ENCODE measurements at regions not wholly inside any gene's neighbourhood (a gene's known extent, or its start where the extent isn't known, plus 50 kb on each side); places are given as distances from the start of the nearest gene placed in this dataset.
"Not testable (repeated sequence)": the region's sequence is repeated elsewhere in the genome, so short reads cannot be mapped to it uniquely, and the experiment has no call there.

DNA sequence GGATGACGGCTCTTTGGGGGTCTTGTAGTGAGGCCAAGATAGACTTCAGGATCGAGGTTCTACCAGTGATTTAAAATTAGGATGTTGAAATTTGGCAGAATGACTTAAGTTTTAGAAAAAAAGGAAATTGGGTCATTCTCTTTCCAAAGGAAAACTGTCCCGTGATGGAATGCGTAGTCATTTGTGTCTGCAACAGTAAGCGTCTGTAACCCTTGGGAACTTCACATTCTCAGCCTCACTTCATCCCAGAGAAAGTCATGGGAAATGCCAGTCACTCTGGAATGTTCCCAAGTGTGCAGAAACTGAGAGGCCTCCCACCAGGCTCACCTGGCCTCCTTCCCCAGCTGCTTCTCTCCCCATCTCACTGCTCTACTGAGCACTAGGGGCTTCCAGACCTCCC is 5441.4 kb upstream of the TPTE start:
- H3K4me3 Mint-ChIP-seq; DNase-seq; H3K27me3 Mint-ChIP-seq; H3K36me3 Mint-ChIP-seq; H3K4me1 Mint-ChIP-seq; POLR2A ChIA-PET; H3K27ac Mint-ChIP-seq; H3K9me3 Mint-ChIP-seq; ATAC-seq (ENCODE audit: low read depth): not testable (repeated sequence)

DNA sequence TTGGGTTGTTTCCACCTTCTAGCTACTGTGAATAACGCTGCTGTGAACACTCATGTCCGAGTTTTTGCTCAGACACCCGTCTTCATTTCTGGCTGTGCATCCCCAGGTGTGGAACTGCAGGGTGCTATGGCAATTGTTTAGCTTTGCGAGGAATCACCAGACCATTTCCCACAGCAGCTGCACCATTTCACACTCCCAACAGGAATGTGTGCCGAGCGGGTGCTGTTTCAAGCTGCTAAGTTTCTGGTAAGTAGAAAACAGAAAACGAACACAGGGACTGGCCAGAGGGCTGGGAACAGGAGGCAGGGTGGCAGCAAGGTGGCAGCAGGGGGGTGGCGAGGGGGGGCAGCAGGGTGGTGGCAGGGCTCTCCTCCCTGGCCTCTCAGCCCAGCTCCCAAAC is 5437.1 kb upstream of the TPTE start:
- H3K9me3 Mint-ChIP-seq; ATAC-seq (ENCODE audit: low read depth); DNase-seq; H3K4me1 Mint-ChIP-seq; POLR2A ChIA-PET; H3K27me3 Mint-ChIP-seq; H3K4me3 Mint-ChIP-seq; H3K36me3 Mint-ChIP-seq; H3K27ac Mint-ChIP-seq: not testable (repeated sequence)

DNA sequence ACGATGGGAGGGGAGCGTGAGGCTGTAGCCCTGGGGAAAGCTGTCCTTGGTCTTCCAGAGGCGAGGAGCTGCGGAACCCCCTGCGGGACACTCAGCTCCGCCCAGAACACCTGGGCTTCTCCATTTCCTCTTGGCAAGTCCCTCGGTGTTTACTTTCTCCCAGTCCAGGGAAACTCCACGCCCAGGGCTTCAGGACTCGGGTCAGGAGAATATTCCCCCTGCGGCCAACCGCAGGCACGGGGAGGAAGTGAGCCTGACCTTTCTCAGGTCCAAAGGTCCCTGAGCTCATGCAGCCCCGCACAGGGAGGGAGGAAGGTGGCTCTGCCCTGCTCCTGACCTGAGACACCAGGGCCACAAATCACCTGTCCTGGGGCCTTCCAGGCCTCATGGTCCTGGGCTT is 5435.9 kb upstream of the TPTE start:
- DNase-seq; H3K9me3 Mint-ChIP-seq; POLR2A ChIA-PET; H3K4me3 Mint-ChIP-seq; ATAC-seq (ENCODE audit: low read depth); H3K27ac Mint-ChIP-seq; H3K36me3 Mint-ChIP-seq; H3K4me1 Mint-ChIP-seq; H3K27me3 Mint-ChIP-seq: not testable (repeated sequence)

DNA sequence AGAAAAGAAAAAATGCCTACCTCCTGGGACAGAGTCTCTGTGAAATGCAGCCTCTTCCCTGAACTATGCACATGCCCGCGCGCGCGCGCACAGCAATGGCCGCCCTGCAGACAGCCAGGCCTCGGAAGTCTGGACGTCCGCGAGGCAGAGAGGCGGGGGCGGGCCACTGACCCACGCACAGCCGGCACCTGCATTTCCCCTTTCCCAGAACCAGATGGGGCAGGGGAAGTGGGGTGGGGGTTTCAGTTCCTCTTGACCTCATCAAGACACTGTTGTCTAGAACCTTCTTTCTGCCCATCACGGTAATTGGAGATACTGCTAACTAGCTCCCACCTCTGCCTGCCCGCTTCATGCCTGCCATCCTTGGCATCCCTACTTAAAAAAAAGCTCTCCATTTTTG is 5435.0 kb upstream of the TPTE start:
- H3K36me3 Mint-ChIP-seq; H3K27me3 Mint-ChIP-seq; POLR2A ChIA-PET; DNase-seq; H3K4me1 Mint-ChIP-seq; H3K9me3 Mint-ChIP-seq; H3K27ac Mint-ChIP-seq; H3K4me3 Mint-ChIP-seq; ATAC-seq (ENCODE audit: low read depth): not testable (repeated sequence)

DNA sequence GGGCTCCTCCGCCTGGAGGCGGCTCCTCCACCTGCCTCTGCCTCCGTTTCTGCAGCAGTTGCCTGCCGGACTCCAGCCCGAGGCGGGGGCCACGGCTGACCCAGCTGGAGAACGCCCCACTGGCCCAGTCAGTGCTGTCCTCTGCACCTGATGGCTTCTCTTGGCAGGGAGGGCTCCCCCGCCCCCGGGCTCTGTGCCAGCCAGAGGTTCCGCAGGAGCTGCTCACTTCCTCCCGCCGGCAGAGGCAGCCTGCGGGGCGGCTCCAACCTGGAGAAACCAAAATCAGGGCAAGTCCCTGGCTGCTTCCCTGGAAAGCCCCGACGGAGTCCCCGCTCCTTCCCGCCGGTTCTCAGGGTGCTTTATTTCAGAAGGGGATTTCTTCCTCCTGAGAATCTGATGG is 5432.6 kb upstream of the TPTE start:
- H3K4me1 Mint-ChIP-seq; H3K4me3 Mint-ChIP-seq; H3K9me3 Mint-ChIP-seq; DNase-seq; H3K36me3 Mint-ChIP-seq; ATAC-seq (ENCODE audit: low read depth); H3K27me3 Mint-ChIP-seq; H3K27ac Mint-ChIP-seq; POLR2A ChIA-PET: not testable (repeated sequence)

DNA sequence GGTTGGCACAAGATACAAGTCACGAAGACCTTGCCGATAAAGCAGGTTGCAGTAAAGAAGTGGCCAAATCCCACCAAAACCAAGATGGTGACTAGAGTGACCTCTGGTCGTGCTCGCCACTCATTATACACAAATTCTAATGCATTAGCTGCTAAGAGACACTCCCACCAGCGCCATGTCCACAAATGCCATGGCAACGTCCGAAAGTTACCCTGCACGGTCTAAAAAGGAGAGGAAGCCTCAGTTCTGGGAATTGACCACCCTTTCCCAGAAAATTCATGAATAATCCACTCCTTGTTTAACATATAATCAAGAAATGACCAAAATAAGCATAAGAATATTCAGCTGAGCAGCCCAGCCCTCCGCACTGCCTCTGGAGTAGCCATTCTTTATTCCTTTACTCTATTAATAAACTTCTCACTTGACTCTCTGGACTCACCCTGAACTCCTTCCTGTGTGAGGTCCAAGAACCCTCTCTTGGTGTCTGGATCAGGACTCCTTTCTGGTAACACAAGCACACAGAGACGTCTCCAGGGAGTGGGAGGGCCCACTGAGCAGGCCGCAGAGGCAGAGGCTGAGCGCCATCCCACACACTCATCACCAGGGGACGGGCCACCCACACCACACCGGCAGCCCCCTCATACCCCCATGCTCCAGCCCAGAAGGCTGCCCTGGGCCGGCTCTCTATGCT is 5431.8 kb upstream of the TPTE start:
- H3K27ac Mint-ChIP-seq; H3K27me3 Mint-ChIP-seq; DNase-seq; H3K9me3 Mint-ChIP-seq; ATAC-seq (ENCODE audit: low read depth); H3K4me3 Mint-ChIP-seq; POLR2A ChIA-PET; H3K36me3 Mint-ChIP-seq; H3K4me1 Mint-ChIP-seq: not testable (repeated sequence)

DNA sequence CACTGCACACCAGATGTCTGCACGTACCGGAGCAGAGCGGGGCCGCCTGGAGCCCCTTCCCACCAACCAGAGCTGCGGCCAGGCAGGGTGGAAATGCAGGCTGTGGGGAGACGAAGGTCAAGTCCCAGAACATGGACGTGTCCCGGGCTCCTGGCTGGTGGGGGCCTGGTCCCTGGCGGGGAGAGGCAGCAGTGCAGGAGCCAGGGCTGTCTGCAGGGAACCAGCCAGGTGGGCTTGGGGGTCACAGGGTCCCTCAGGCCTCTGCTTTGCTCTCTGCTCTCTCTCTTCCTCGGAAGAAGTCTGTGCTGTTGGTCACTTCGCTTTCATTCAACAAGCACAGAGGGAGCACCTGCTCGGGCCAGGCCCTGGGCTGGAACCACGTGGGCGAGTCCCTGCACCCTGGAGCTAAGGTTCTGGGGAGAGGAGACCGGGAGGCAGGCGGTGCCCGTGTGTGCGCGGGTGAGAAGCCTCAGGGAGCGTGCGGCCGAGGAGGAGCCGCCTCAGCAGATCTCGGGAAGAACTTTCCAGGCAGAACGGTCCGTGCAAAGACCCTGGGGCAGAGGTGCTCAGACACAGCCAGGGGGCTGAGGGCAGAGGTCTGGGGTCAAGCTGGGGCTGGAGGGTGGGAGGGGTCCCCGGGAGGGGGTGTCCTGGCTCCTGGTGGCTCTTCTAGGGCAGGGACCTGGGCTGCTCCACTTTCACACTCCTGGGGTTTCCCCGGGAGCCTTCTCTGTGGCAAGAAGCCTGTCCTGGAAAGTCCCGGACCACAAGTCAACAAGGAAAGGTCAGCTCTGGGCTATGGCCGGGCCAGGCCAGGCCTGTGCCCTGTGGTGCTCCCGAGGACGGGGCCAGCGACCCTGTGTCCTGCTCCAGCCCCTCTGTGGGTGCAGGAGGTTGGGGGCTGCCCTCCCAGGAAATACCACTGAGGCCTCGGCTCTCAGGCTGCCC is 5431.0 kb upstream of the TPTE start:
- H3K36me3 Mint-ChIP-seq; H3K9me3 Mint-ChIP-seq; H3K27ac Mint-ChIP-seq; ATAC-seq (ENCODE audit: low read depth); H3K4me1 Mint-ChIP-seq; H3K27me3 Mint-ChIP-seq; DNase-seq; POLR2A ChIA-PET; H3K4me3 Mint-ChIP-seq: not testable (repeated sequence)

DNA sequence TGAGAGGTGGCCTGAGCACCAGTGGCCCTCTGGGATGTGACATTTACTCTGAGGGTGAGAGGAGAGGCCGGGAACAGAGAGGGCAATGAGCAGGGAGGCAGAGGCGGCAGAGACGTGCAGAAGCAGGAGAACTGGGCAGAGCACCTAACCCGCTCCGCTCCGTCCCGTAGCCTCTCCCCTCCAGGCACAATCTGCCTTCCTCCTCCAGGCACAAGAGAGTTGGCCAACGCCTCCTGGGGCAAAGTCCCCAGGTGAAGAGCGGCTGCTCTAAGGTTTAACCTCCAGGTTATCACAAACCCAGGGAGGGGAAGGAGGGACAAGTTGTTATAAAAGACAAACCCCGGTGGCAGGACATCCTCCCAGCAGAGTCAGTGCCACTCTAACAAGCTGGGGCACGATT is 5430.1 kb upstream of the TPTE start:
- not testable (repeated sequence) for H3K4me1 Mint-ChIP-seq

DNA sequence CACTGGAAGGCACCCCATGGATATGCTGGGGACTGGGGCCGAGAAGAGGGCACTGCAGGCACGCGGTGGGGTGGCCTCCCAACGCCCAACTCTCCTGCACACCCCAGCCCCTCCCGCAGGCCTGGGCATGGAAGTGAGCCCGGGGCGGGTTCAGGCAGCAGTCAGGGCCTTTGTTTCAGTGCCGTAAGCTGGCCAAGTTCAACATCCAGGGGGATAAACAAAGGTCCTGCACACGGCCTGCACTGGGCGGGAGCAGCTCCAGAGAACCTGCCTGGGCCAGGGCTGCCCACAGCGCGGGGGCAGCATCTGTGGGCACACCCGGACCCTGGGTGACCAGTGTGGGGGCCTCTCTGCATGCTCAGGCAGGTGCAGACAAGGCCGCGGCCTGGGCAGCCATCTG is 5425.8 kb upstream of the TPTE start:
- POLR2A ChIA-PET; H3K27me3 Mint-ChIP-seq; H3K36me3 Mint-ChIP-seq; H3K9me3 Mint-ChIP-seq; H3K4me3 Mint-ChIP-seq; ATAC-seq (ENCODE audit: low read depth); H3K27ac Mint-ChIP-seq; DNase-seq; H3K4me1 Mint-ChIP-seq: not testable (repeated sequence)

More for the DNA sequence above, 5430.1 kb upstream of the TPTE start:
- H3K27me3 Mint-ChIP-seq; H3K9me3 Mint-ChIP-seq; DNase-seq; H3K4me3 Mint-ChIP-seq; H3K36me3 Mint-ChIP-seq; H3K27ac Mint-ChIP-seq; ATAC-seq (ENCODE audit: low read depth); POLR2A ChIA-PET: not testable (repeated sequence)

DNA sequence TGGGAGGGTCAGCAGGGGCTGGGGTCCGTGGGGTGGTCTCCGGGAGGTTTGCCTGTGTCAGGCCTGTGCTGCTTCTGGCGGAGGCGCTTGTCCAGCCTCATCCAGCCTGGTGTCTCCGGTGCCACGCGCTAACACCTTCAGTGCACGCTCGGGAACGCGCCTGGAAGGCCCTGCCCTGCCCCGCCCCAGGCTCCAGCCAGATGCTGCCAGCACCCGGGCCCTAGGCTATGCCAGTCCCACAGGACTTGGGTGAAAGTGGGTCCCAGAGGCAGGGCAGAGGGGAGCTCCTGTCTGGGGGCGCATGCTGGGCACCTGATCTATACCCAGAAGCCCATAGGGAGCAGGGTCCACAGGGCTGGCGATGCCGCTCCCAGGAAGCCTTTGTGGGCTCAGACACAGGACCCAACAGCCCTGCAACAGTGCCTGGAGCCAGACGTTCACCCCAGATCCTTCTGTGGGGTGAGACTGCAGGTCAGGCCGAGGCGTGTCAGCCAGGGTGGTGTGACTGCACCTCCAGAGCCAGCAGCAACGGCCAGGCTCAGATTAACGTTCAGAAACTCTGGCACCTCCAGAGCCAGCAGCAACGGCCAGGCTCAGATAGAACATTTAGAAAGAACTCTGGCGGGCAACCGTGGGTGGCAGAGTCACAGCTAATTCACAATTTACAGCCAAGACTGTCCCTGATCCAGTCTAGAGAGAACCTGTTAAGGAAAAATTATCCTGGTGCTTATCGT is 5423.2 kb upstream of the TPTE start:
- POLR2A ChIA-PET; DNase-seq; H3K9me3 Mint-ChIP-seq; H3K36me3 Mint-ChIP-seq; H3K4me3 Mint-ChIP-seq; H3K27ac Mint-ChIP-seq; H3K4me1 Mint-ChIP-seq; ATAC-seq (ENCODE audit: low read depth); H3K27me3 Mint-ChIP-seq: not testable (repeated sequence)

DNA sequence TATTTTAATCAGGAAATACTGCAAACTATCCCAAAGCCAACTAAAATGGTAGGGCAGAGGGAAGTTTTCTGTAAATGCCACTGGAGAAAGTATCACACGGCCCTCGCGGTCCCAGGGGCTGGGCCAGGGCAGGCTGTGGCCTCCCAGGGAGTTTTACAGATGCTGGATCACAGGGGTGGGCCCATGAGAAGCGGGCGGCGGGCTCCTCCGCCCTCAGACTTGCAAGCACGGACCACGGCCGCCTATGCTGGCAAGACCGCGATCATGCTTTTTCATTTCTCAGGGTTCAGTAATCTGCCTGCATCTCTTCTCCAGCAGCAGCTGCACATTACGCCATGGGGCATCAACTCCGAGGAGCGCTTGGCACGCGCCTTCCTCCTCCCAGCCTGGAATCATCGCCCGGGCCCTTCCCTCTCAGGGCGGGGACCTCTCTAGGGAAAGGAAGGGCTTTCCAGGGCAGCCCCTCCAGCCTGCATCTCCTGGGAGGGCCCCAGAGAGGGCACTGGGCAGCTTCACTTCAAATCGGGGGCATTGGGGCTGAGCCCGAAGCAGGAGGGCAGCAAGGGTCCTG is 5420.7 kb upstream of the TPTE start:
- H3K27ac Mint-ChIP-seq; H3K36me3 Mint-ChIP-seq; H3K4me1 Mint-ChIP-seq; ATAC-seq (ENCODE audit: low read depth); DNase-seq; H3K9me3 Mint-ChIP-seq; H3K27me3 Mint-ChIP-seq; POLR2A ChIA-PET; H3K4me3 Mint-ChIP-seq: not testable (repeated sequence)

DNA sequence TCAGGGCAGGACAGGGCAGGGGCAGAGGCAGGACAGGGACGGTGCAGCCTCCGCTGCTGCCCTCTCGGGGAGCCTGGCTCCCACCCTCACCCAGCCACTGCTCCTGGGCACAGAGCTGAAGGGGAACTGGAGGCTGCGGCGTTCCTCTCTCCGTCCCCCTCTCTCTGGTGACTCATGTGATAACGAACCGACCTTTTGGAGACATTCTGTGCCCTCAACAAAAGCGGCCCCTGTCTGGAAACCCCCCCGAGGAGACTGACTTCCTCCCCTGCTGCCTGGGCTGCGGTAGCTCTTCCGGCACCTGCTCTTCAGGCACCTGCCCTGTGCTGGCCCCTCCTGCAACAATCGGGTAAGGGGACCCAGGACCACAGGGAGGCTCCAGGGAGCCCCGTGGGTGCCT is 5419.6 kb upstream of the TPTE start:
- H3K27me3 Mint-ChIP-seq, H3K9me3 Mint-ChIP-seq, H3K36me3 Mint-ChIP-seq, POLR2A ChIA-PET, H3K4me1 Mint-ChIP-seq: not testable (repeated sequence)
- peak; percentile 81 for ATAC-seq (ENCODE audit: low read depth)
- Mint-ChIP-seq H3K4me3 (peak overlapping the region; percentile 65), H3K27ac (peak overlapping the region; percentile 86)
- peak; percentile 63 for DNase-seq

DNA sequence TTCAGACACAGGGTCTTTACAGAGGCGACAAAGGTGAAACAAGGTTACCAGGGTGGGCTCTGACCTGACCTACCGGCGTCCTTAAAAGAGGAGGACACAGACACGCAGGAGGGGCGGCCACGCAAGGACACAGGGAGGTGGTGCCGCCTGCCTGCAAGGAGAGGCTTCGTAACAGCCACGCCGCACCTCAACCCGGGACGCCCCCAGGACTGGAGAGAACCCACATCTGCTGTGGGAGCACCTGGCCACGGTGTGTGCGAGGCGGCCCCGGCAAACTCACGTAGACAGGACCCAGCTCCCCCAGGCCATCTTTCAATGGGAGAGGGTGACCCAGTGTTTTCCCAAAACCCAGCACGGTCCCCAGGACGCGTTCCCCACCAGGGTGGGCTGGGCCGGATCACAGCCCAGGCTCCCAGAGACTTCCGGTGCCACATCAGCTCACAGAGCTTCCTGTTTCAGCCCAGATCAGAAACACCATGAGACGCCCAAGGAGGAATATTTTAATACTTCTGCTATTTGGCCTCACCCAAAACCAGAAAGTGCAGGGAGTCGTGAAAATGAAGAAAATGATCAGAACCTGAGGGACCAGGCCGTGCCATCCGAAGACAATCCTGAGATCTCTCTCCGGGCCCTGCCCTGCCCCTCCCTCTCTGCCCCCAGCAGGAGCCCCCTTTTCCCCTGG is 5417.4 kb upstream of the TPTE start:
- H3K27me3 Mint-ChIP-seq, DNase-seq, POLR2A ChIA-PET, H3K4me1 Mint-ChIP-seq, H3K36me3 Mint-ChIP-seq, H3K9me3 Mint-ChIP-seq: not testable (repeated sequence)
- ATAC-seq (ENCODE audit: low read depth) = peak; percentile 15
- peak overlapping the region; percentile 91 for H3K27ac Mint-ChIP-seq
- H3K4me3 Mint-ChIP-seq = peak overlapping the region; percentile 78

Measured in activated naive CD8-positive, alpha-beta T cell treated with anti-CD3 and anti-CD28 coated beads, Interleukin-2, amount 10 ng/mL, durations not matched to agents 7 days and 5 days (primary cell).